SK-N-SH (cell line): ENCODE measurements at regions not wholly inside any gene's neighbourhood (a gene's known extent, or its start where the extent isn't known, plus 50 kb on each side); places are given as distances from the start of the nearest gene placed in this dataset.

ENCODE experiments used
- CTCF ChIA-PET: fragments of 300-600, 350-600 bp; formaldehyde crosslinking; extraction: SDS; loops from one replicate; lab custom pipeline; 2021; lab: Yijun Ruan, JAX
- POLR2A ChIA-PET: fragments of 350-600 bp; sonication (Branson Sonifier 250); formaldehyde crosslinking; extraction: SDS; loops from one replicate; lab custom pipeline; 2020; ENCODE audit warnings: antibody characterized with exemption, inconsistent platforms; lab: Yijun Ruan, JAX
- DNase-seq: peaks from one replicate; pipeline ENCODE4 v3.0.0; 2012
- H2AFZ ChIP-seq: fragments of 200-600 bp; sonication (generic); 2 replicates; pipeline ENCODE4 v1.8.1; 2016; ENCODE audit warnings: antibody characterized with exemption, mild to moderate bottlenecking, low read depth
- H3F3A ChIP-seq: fragments of 200-600 bp; sonication (generic); replicated peaks from 2 replicates; pipeline ENCODE3; 2016; ENCODE audit warnings: antibody characterized with exemption, mild to moderate bottlenecking; ENCODE audit not compliant: insufficient read depth
- H3K27ac ChIP-seq, 2 experiments: fragments of 200-500 bp in 1 of 2; fragments of 200-600 bp in 1 of 2; sonication (Bioruptor generic) in 1 of 2; sonication (generic), shearing (Covaris generic) in 1 of 2; 2 replicates each; pipeline versions ENCODE4 v1.5.1 to v1.6.1; 2014 to 2016; ENCODE audit warnings: low read depth in 2 of 2, inconsistent platforms in 1 of 2, low read length in 1 of 2, mild to moderate bottlenecking in 1 of 2, mixed read lengths in 1 of 2
- H3K27me3 ChIP-seq: fragments of 200-600 bp; sonication (generic), shearing (Covaris generic); 2 replicates; pipeline ENCODE4 v1.6.1; 2016; ENCODE audit warnings: mixed run types; ENCODE audit not compliant: insufficient read depth
- H3K36me3 ChIP-seq, 2 experiments: fragments of 200-500 bp in 1 of 2; fragments of 200-600 bp in 1 of 2; sonication (Bioruptor generic) in 1 of 2; sonication (generic) in 1 of 2; replicated peaks in 1 of 2; 2 replicates each; pipeline versions ENCODE3 to v1.5.1; 2014 to 2016; ENCODE audit warnings: low read length in 1 of 2, mild to moderate bottlenecking in 1 of 2; ENCODE audit not compliant: insufficient read depth in 2 of 2, control insufficient read depth in 1 of 2
- H3K4me1 ChIP-seq, 2 experiments: fragments of 200-500 bp in 1 of 2; fragments of 200-600 bp in 1 of 2; sonication (Bioruptor generic) in 1 of 2; sonication (generic), shearing (Covaris generic) in 1 of 2; 2 replicates each; pipeline versions ENCODE4 v1.5.1 to v1.6.1; 2014 to 2016; ENCODE audit warnings: low read depth in 1 of 2, low read length in 1 of 2, mixed run types in 1 of 2; ENCODE audit not compliant: insufficient read depth in 2 of 2, control insufficient read depth in 1 of 2
- H3K4me2 ChIP-seq: fragments of 200-600 bp; sonication (generic), shearing (Covaris generic); 2 replicates; pipeline ENCODE4 v1.6.1; 2017; ENCODE audit warnings: mixed run types
- H3K4me3 ChIP-seq, 2 experiments: fragments of 200-500 bp in 1 of 2; fragments of 200-600 bp in 1 of 2; sonication (Bioruptor generic) in 1 of 2; sonication (generic), shearing (Covaris generic) in 1 of 2; 2 replicates each; pipeline versions ENCODE4 v1.5.1 to v1.8.1; 2014 to 2016; ENCODE audit warnings: low read depth in 2 of 2, inconsistent platforms in 1 of 2, low read length in 1 of 2, mild to moderate bottlenecking in 1 of 2, mixed read lengths in 1 of 2, moderate library complexity in 1 of 2
- H3K79me2 ChIP-seq: fragments of 200-600 bp; sonication (generic); 2 replicates; pipeline ENCODE4 v1.8.1; 2017; ENCODE audit warnings: mild to moderate bottlenecking; ENCODE audit not compliant: insufficient read depth
- H3K9ac ChIP-seq: fragments of 200-600 bp; sonication (generic); 2 replicates; pipeline ENCODE4 v1.6.1; 2017; ENCODE audit warnings: mixed run types
- H3K9me2 ChIP-seq: fragments of 200-600 bp; sonication (generic); 2 replicates; pipeline ENCODE4 v1.6.1; 2017; ENCODE audit warnings: mixed run types
- H3K9me3 ChIP-seq: fragments of 200-600 bp; sonication (generic); 2 replicates; pipeline ENCODE4 v1.6.1; 2017; ENCODE audit warnings: mixed run types, mild to moderate bottlenecking, moderate library complexity
- H4K20me1 ChIP-seq: fragments of 200-600 bp; sonication (generic); 2 replicates; pipeline ENCODE4 v1.6.1; 2017; ENCODE audit warnings: mild to moderate bottlenecking, mixed run types; ENCODE audit not compliant: insufficient read depth
- EP300 ChIP-seq, 2 experiments: IDR thresholded peaks; 2 replicates each; pipeline versions ENCODE4 v1.4.0 to v1.6.1; 2012; ENCODE audit warnings: borderline replicate concordance in 1 of 2, low read depth in 1 of 2, low read length in 1 of 2
- FOSL2 ChIP-seq: IDR thresholded peaks from 2 replicates; pipeline ENCODE4 v1.4.0; 2012; ENCODE audit warnings: low read depth, mild to moderate bottlenecking, moderate library complexity, borderline replicate concordance
- FOXJ3 ChIP-seq: sonication (generic); formaldehyde crosslinking; IDR thresholded peaks from 2 replicates; pipeline ENCODE4 v1.5.1; 2020; ENCODE audit warnings: mild to moderate bottlenecking, missing genetic modification reagents
- FOXM1 ChIP-seq: IDR thresholded peaks from 2 replicates; pipeline ENCODE4 v1.4.0; 2012; ENCODE audit warnings: low read depth, mild to moderate bottlenecking
- GATA2 ChIP-seq: sonication (generic); formaldehyde crosslinking; IDR thresholded peaks from 2 replicates; pipeline ENCODE4 v1.5.0; 2020; ENCODE audit warnings: mild to moderate bottlenecking, missing genetic modification reagents
- MXI1 ChIP-seq: IDR thresholded peaks from 2 replicates; pipeline ENCODE4 v1.6.1; 2012; ENCODE audit warnings: mild to moderate bottlenecking, low read depth, low read length, improper control_type of control experiment
- POLR2AphosphoS5 ChIP-seq: IDR thresholded peaks from 2 replicates; pipeline ENCODE4 v1.6.1; 2012; ENCODE audit warnings: low read depth, low read length
- RFX5 ChIP-seq: IDR thresholded peaks from 2 replicates; pipeline ENCODE4 v1.6.1; 2012; ENCODE audit warnings: mild to moderate bottlenecking, improper control_type of control experiment, low read length
- SMC3 ChIP-seq: IDR thresholded peaks from 2 replicates; pipeline ENCODE4 v1.6.1; 2012; ENCODE audit warnings: low read depth, low read length, improper control_type of control experiment
- TCF12 ChIP-seq: IDR thresholded peaks from 2 replicates; pipeline ENCODE4 v1.4.0; 2012
- TEAD4 ChIP-seq: IDR thresholded peaks from 2 replicates; pipeline ENCODE4 v1.4.0; 2012; ENCODE audit warnings: mild to moderate bottlenecking, borderline replicate concordance; ENCODE audit not compliant: insufficient read depth
- YY1 ChIP-seq: IDR thresholded peaks from 2 replicates; pipeline ENCODE4 v1.4.0; 2012; ENCODE audit warnings: low read depth, mild to moderate bottlenecking
- WGBS: methylation state at CpG from one replicate; pipeline ENCODE4 v1.1.6; 2017; ENCODE audit warnings: low lambda C conversion rate; 5-methylcytosine and 5-hydroxymethylcytosine counted together
- TF ChIP-seq, protein P1 (sequence below): IDR thresholded peaks from 2 replicates; pipeline ENCODE4 v1.4.0; 2012; ENCODE audit warnings: low read depth, borderline replicate concordance
- TF ChIP-seq, protein P2 (sequence below): IDR thresholded peaks from 2 replicates; pipeline ENCODE4 v1.4.0; 2012; ENCODE audit warnings: low read depth
- TF ChIP-seq, protein P3 (sequence below): IDR thresholded peaks from 2 replicates; pipeline ENCODE4 v1.6.1; 2012; ENCODE audit warnings: mild to moderate bottlenecking, low read depth, low read length, moderate library complexity
- TF ChIP-seq, protein P4 (sequence below): fragments of 150-350 bp; IDR thresholded peaks from 2 replicates; pipeline ENCODE4 v1.6.1; 2017; ENCODE audit warnings: antibody characterized with exemption, low read length, low read depth, borderline replicate concordance

DNA sequence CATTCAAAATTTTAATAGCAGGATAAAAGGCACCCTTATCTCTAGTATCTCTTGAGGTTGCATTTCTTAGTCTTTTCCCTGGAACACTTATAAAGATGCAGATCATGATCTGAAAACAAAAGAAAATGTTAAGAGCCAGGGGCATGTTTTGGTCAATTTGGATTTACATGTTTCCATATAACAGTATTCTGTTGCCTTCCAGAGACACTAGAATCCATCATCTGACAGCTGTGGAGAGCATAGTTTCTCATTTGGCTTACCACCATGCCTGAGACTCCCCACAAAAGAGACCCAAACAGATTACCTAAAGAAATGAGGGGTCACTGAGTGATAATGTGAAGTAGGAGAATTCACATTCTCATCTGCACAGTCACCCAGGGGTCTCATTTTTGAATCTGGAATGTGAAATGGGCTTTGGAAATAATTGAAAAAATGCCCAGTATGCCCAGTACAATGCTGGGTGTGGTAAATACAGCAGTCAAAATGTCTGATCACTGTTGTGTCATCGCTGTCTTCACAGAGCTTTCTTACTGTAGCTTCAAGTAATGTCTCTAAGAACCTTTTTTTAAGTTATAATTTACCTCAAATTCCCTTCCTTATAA is 79.9 kb upstream of the ZBTB20 start:
- H3K9me3 ChIP-seq = no peaks in the 10 kb centered on the region
- H3K9ac ChIP-seq = no peak overlapping the region; the same call in 1 of the 2 replicates
- H2AFZ ChIP-seq = peak overlapping the region; percentile 60
- H3K4me1 ChIP-seq = peaks cover 0 to 7% of the 10 kb centered on the region in 2 experiments; a peak in 1 of 4 replicates
- ChIA-PET POLR2A (no interaction called here), CTCF (interaction anchor here (0.5 to 2.4 kb wide), 4 partner anchors 8 to 557 kb away, joined by 3 to 10 read pairs (median 5); no protein-coding TSS in a partner anchor)
- no peaks in the 10 kb centered on the region for H3K9me2 ChIP-seq
- H3K79me2 ChIP-seq = no peaks in the 10 kb centered on the region
- 92% methylated on average over 1 of the region's 1 CpG for WGBS
- H3K27me3 ChIP-seq = no peaks in the 10 kb centered on the region
- H3K4me2 ChIP-seq = no peak overlapping the region
- DNase-seq = no peak
- H3K4me3 ChIP-seq = no peak overlapping the region
- H3K36me3 ChIP-seq = no peaks in the 10 kb centered on the region
- TF ChIP-seq, protein P1, sequence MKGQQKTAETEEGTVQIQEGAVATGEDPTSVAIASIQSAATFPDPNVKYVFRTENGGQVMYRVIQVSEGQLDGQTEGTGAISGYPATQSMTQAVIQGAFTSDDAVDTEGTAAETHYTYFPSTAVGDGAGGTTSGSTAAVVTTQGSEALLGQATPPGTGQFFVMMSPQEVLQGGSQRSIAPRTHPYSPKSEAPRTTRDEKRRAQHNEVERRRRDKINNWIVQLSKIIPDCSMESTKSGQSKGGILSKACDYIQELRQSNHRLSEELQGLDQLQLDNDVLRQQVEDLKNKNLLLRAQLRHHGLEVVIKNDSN = no peak
- TF ChIP-seq MXI1 = no peak
- TF ChIP-seq FOXM1 = no peak
- TF ChIP-seq EP300 (IDR thresholded peaks at IDR 0.05; ENCODE audit: borderline replicate concordance in 1 of 2, low read depth in 1 of 2, low read length in 1 of 2) = no peak
- no peak for TF ChIP-seq FOXJ3
- H3F3A ChIP-seq = peaks cover 13% of the 10 kb centered on the region
- H4K20me1 ChIP-seq = no peaks in the 10 kb centered on the region
- peak overlapping the region in 1 of 2 experiments; percentile 77; a peak in 2 of 4 replicates for H3K27ac ChIP-seq

DNA sequence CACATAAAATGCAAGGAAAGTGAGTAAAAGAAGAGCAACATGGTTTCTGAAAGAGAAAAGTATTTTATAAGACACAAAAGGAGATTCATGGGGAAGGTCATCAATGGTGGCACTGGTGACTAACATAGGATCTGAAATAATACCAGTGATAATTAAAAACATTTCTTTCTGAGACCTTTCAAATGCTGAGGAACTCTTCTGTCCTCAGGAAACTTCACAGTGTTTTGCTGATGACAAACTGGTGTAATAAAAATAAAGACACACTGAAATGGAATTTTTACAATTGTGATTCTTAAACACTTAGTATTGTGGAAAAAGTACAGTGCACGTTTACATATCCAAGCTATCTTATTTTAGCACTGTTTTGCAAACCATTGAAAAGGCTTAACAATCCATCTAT is 80.4 kb upstream of the ZBTB20 start:
- TF ChIP-seq SMC3 (no peak), YY1 (no peak), TEAD4 (no peak; the same call in 1 of the 2 replicates), FOSL2 (0 out of 2 replicates have a peak, but pooled peaks have one; percentile 8), GATA2 (no peak), TCF12 (peak; percentile 34), RFX5 (no peak), POLR2AphosphoS5 (no peak)
- TF ChIP-seq, protein P2, sequence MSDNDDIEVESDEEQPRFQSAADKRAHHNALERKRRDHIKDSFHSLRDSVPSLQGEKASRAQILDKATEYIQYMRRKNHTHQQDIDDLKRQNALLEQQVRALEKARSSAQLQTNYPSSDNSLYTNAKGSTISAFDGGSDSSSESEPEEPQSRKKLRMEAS = no peak
- TF ChIP-seq, protein P3, sequence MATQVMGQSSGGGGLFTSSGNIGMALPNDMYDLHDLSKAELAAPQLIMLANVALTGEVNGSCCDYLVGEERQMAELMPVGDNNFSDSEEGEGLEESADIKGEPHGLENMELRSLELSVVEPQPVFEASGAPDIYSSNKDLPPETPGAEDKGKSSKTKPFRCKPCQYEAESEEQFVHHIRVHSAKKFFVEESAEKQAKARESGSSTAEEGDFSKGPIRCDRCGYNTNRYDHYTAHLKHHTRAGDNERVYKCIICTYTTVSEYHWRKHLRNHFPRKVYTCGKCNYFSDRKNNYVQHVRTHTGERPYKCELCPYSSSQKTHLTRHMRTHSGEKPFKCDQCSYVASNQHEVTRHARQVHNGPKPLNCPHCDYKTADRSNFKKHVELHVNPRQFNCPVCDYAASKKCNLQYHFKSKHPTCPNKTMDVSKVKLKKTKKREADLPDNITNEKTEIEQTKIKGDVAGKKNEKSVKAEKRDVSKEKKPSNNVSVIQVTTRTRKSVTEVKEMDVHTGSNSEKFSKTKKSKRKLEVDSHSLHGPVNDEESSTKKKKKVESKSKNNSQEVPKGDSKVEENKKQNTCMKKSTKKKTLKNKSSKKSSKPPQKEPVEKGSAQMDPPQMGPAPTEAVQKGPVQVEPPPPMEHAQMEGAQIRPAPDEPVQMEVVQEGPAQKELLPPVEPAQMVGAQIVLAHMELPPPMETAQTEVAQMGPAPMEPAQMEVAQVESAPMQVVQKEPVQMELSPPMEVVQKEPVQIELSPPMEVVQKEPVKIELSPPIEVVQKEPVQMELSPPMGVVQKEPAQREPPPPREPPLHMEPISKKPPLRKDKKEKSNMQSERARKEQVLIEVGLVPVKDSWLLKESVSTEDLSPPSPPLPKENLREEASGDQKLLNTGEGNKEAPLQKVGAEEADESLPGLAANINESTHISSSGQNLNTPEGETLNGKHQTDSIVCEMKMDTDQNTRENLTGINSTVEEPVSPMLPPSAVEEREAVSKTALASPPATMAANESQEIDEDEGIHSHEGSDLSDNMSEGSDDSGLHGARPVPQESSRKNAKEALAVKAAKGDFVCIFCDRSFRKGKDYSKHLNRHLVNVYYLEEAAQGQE = no peak
- TF ChIP-seq, protein P4, sequence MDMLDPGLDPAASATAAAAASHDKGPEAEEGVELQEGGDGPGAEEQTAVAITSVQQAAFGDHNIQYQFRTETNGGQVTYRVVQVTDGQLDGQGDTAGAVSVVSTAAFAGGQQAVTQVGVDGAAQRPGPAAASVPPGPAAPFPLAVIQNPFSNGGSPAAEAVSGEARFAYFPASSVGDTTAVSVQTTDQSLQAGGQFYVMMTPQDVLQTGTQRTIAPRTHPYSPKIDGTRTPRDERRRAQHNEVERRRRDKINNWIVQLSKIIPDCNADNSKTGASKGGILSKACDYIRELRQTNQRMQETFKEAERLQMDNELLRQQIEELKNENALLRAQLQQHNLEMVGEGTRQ = no peak
- TF ChIP-seq, all 33 proteins: peak for 2
- Histone ChIP-seq H2AFZ (peak overlapping the region; percentile 60), H4K20me1 (no peaks in the 10 kb centered on the region), H3K27ac (peak overlapping the region in 1 of 2 experiments; percentile 77; a peak in 2 of 4 replicates), H3K9me2 (no peaks in the 10 kb centered on the region), H3K4me2 (no peak overlapping the region), H3F3A (peaks cover 13% of the 10 kb centered on the region), H3K9ac (no peak overlapping the region; the same call in 1 of the 2 replicates), H3K4me3 (no peak overlapping the region), H3K36me3 (no peaks in the 10 kb centered on the region), H3K4me1 (peaks cover 0 to 7% of the 10 kb centered on the region in 2 experiments; a peak in 1 of 4 replicates), H3K27me3 (no peaks in the 10 kb centered on the region), H3K79me2 (no peaks in the 10 kb centered on the region), H3K9me3 (no peaks in the 10 kb centered on the region)
- no peak for DNase-seq
- ChIA-PET CTCF (interaction anchor here (0.5 to 2.4 kb wide), 4 partner anchors 8 to 556 kb away, joined by 3 to 10 read pairs (median 5); no protein-coding TSS in a partner anchor), POLR2A (no interaction called here)
- WGBS = 59% methylated on average over 1 of the region's 1 CpG
